OCI-LY7 (cell line): ENCODE measurements at regions not wholly inside any gene's neighbourhood (a gene's known extent, or its start where the extent isn't known, plus 50 kb on each side); places are given as distances from the start of the nearest gene placed in this dataset.

Source experiments
- BruUV-seq: library from RNA; stranded (reverse); fragments of 400-500 nt; replicated peaks from 2 replicates; lab custom pipeline; 2021; lab: Mats Ljungman, UMichigan
- CTCF ChIA-PET: fragments of 300-600 bp; sonication (Branson Sonifier 250); formaldehyde crosslinking; loops from one replicate; lab custom pipeline; 2022; ENCODE audit warnings: antibody characterized with exemption; ENCODE audit not compliant: unreplicated experiment; lab: Charles Lee
- POLR2A ChIA-PET: fragments of 300-600 bp; sonication (Branson Sonifier 250); formaldehyde crosslinking; loops from one replicate; lab custom pipeline; 2022; ENCODE audit warnings: antibody characterized with exemption; lab: Charles Lee
- DNase-seq: peaks from one replicate; pipeline ENCODE4 v3.0.0-alpha.2; 2015; ENCODE audit warnings: low spot score
- H2AFZ ChIP-seq: fragments of 200-600 bp; sonication (generic), shearing (Covaris generic); 2 replicates; pipeline ENCODE4 v1.6.1; 2014; ENCODE audit warnings: mild to moderate bottlenecking, antibody characterized with exemption, low read length, moderate library complexity
- H3K27ac ChIP-seq: fragments of 200-600 bp; sonication (generic); 2 replicates; pipeline ENCODE4 v1.5.1; 2014; ENCODE audit warnings: mixed run types, low read depth, mild to moderate bottlenecking, moderate library complexity, low read length, inconsistent platforms; ENCODE audit not compliant: poor library complexity, severe bottlenecking
- H3K36me3 ChIP-seq: fragments of 200-600 bp; sonication (generic); 2 replicates; pipeline ENCODE4 v1.6.1; 2014; ENCODE audit warnings: mild to moderate bottlenecking, antibody characterized with exemption, low read length, moderate library complexity, mixed read lengths; ENCODE audit not compliant: insufficient read depth
- H3K4me1 ChIP-seq: fragments of 200-600 bp; sonication (generic); 2 replicates; pipeline ENCODE4 v1.5.1; 2014; ENCODE audit warnings: mild to moderate bottlenecking, low read length; ENCODE audit not compliant: insufficient read depth, poor library complexity, severe bottlenecking
- H3K4me2 ChIP-seq: fragments of 200-600 bp; sonication (generic); 2 replicates; pipeline ENCODE4 v1.6.1; 2014; ENCODE audit warnings: mild to moderate bottlenecking, low read length
- H3K4me3 ChIP-seq: fragments of 200-600 bp; sonication (generic); 2 replicates; pipeline ENCODE4 v1.5.1; 2014; ENCODE audit warnings: mild to moderate bottlenecking, low read depth, low read length; ENCODE audit not compliant: poor library complexity, severe bottlenecking
- H3K79me2 ChIP-seq: fragments of 200-600 bp; sonication (generic); 2 replicates; pipeline ENCODE4 v1.6.1; 2016; ENCODE audit warnings: low read depth, mild to moderate bottlenecking, low read length, moderate library complexity, mixed read lengths; ENCODE audit not compliant: insufficient read depth
- H3K9me2 ChIP-seq: fragments of 200-600 bp; sonication (generic); 2 replicates; pipeline ENCODE4 v1.6.1; 2016; ENCODE audit warnings: mild to moderate bottlenecking, low read length, mixed read lengths; ENCODE audit not compliant: insufficient read depth
- H3K9me3 ChIP-seq: fragments of 200-600 bp; sonication (generic); 2 replicates; pipeline ENCODE4 v1.6.1; 2014; ENCODE audit warnings: mild to moderate bottlenecking, mixed run types, low read length, mixed read lengths
- H4K20me1 ChIP-seq: fragments of 200-600 bp; sonication (generic); 2 replicates; pipeline ENCODE4 v1.6.1; 2014; ENCODE audit warnings: mild to moderate bottlenecking, antibody characterized with exemption, low read length, moderate library complexity, mixed read lengths; ENCODE audit not compliant: insufficient read depth
- EZH2phosphoT487 ChIP-seq: fragments of 200-600 bp; sonication (generic); IDR thresholded peaks from 2 replicates; pipeline ENCODE4 v1.6.1; 2018; ENCODE audit warnings: low read depth, borderline replicate concordance, mild to moderate bottlenecking, mixed run types, antibody characterized with exemption, low read length, moderate library complexity, mixed read lengths
- intact Hi-C: fragments of 100-400 bp; cut with micrococcal nuclease; formaldehyde crosslinking; loops from one replicate; pipeline ENCODE4 v1.10.0; 2022; ENCODE audit not compliant: unreplicated experiment
- TF ChIP-seq, protein P1 (sequence below): fragments of 200-600 bp; sonication (generic); conservative IDR thresholded peaks from 2 replicates; pipeline ENCODE4 v1.5.1; 2014; ENCODE audit warnings: mild to moderate bottlenecking, antibody characterized with exemption, low read length, moderate library complexity, mixed read lengths

DNA sequence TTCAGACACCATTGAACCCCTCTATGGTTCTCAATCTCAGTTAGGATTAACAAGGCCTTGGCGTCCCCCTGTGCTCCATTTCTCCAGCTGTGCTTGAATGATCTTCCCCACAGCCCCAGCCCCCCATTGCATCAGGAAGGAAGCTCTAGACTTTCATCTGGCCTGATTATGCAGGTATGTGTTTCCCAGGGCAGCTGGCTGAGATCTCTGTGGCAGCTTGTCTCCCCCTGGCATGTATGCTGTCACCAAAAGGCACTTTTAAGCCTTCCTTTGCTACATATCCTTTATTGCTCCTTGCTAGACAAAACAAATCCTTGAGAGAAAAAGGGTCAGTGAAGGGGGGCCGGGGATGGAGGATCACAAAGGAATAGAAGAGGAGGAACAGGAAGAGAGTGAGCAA is 1056.0 kb upstream of the SLIT2 start:
- no TSS peak for BruUV-seq
- H2AFZ ChIP-seq: peak overlapping the region; percentile 92
- CTCF ChIA-PET: no interaction called here
- POLR2A ChIA-PET: interaction anchor here (0.6 to 1.7 kb wide), 4 partner anchors 15 to 519 kb away, joined by 3 to 4 read pairs (median 3); no protein-coding TSS in a partner anchor
- no peak overlapping the region for H3K27ac ChIP-seq
- peaks cover 12% of the 10 kb centered on the region for H3K4me1 ChIP-seq
- no peaks in the 10 kb centered on the region for H4K20me1 ChIP-seq
- H3K36me3 ChIP-seq: no peaks in the 10 kb centered on the region
- no peaks in the 10 kb centered on the region for H3K79me2 ChIP-seq
- peak; percentile 19 for DNase-seq
- intact Hi-C loops: no loop called here
- H3K4me2 ChIP-seq: peak overlapping the region; percentile 39
- no peak overlapping the region for H3K4me3 ChIP-seq
- H3K9me3 ChIP-seq: no peaks in the 10 kb centered on the region
- no peaks in the 10 kb centered on the region for H3K9me2 ChIP-seq
- TF ChIP-seq, protein P1, sequence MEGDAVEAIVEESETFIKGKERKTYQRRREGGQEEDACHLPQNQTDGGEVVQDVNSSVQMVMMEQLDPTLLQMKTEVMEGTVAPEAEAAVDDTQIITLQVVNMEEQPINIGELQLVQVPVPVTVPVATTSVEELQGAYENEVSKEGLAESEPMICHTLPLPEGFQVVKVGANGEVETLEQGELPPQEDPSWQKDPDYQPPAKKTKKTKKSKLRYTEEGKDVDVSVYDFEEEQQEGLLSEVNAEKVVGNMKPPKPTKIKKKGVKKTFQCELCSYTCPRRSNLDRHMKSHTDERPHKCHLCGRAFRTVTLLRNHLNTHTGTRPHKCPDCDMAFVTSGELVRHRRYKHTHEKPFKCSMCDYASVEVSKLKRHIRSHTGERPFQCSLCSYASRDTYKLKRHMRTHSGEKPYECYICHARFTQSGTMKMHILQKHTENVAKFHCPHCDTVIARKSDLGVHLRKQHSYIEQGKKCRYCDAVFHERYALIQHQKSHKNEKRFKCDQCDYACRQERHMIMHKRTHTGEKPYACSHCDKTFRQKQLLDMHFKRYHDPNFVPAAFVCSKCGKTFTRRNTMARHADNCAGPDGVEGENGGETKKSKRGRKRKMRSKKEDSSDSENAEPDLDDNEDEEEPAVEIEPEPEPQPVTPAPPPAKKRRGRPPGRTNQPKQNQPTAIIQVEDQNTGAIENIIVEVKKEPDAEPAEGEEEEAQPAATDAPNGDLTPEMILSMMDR: no peak
- no peak for TF ChIP-seq EZH2phosphoT487

DNA sequence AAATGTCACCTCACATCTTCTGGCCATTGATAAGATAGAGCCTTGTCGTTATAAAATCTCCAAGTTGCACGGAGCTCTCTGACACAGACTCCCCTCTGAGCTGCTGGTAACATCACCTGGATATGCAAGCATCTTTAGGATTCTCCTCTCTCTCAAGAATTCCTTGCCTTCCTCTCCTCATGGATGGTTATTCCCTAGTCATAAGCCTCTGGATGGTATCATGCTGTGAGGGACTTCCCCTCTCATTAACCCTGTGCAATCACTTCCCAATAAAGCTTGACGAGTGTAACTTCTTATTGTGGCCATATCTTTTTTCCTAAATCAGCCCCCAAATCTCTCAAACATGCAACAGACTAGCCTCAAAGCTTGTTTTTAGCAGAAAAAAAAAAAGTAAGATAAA is 1057.0 kb upstream of the SLIT2 start:
- DNase-seq: no peak
- intact Hi-C loops: no loop called here
- Histone ChIP-seq H3K9me2 (no peaks in the 10 kb centered on the region), H3K4me1 (peaks cover 12% of the 10 kb centered on the region), H2AFZ (no peak overlapping the region), H3K4me2 (no peak overlapping the region), H3K79me2 (no peaks in the 10 kb centered on the region), H3K27ac (no peak overlapping the region), H4K20me1 (no peaks in the 10 kb centered on the region), H3K36me3 (no peaks in the 10 kb centered on the region), H3K4me3 (no peak overlapping the region), H3K9me3 (no peaks in the 10 kb centered on the region)
- TF ChIP-seq, protein P1: no peak
- TF ChIP-seq EZH2phosphoT487: no peak
- no TSS peak for BruUV-seq
- POLR2A ChIA-PET: interaction anchor here (1.7 kb wide), 1 partner anchor 35 kb away, joined by 4 read pairs; no protein-coding TSS in a partner anchor
- CTCF ChIA-PET: no interaction called here

DNA sequence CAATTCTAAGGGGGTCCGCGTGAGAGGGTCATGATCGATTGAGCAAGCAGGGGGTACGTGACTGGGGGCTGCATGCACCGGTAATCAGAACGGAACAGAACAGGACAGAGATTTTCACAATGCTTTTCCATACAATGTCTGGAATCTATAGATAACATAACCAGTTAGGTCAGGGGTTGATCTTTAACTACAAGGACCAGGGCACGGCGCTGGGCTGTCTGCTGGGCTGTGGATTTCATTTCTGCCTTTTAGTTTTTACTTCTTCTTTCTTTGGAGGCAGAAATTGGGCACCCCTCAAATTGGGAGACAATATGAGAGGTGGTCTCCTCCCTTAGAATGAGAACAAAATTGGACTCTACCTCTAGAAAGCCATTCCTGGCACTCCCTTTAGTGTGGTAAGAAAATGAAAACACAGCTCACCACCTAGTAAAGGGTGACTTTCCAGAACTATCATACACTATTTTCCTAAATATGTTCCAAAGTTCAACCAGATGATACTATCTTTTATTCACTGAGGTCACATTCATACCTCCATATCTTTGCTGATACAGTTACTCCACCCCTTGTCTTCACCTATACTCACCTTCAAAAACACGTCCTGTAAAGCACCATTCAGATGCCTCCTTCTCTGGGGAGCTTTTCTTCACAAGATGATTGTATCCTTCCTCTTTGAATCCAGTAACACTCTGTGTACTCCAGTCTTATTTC is 1058.3 kb upstream of the SLIT2 start:
- no peaks in the 10 kb centered on the region for H3K36me3 ChIP-seq
- H2AFZ ChIP-seq: peak overlapping the region; percentile 23; the same call in 1 of the 2 replicates
- H3K4me1 ChIP-seq: peaks cover 12% of the 10 kb centered on the region
- DNase-seq: no peak
- no peaks in the 10 kb centered on the region for H3K9me3 ChIP-seq
- no peak overlapping the region for H3K27ac ChIP-seq
- no peak for TF ChIP-seq EZH2phosphoT487
- TF ChIP-seq, protein P1: no peak
- no peak overlapping the region for H3K4me2 ChIP-seq
- no peak overlapping the region for H3K4me3 ChIP-seq
- ChIA-PET CTCF (no interaction called here), POLR2A (interaction anchor here (0.5 to 0.6 kb wide), 4 partner anchors 45 to 559 kb away, joined by 3 to 6 read pairs (median 4); no protein-coding TSS in a partner anchor)
- intact Hi-C loops: no loop called here
- no peaks in the 10 kb centered on the region for H3K9me2 ChIP-seq
- BruUV-seq: no TSS peak
- H3K79me2 ChIP-seq: no peaks in the 10 kb centered on the region
- no peaks in the 10 kb centered on the region for H4K20me1 ChIP-seq
